ENCODE measurements at regions not wholly inside any gene's neighbourhood (a gene's known extent, or its start where the extent isn't known, plus 50 kb on each side); places are given as distances from the start of the nearest gene placed in this dataset.
"Not testable (repeated sequence)": the region's sequence is repeated elsewhere in the genome, so short reads cannot be mapped to it uniquely, and the experiment has no call there.

GRCh38 chr20:60789399-60789798, 462.7 kb upstream of the CDH4 start:
- no peak overlapping the region for H3K4me3 ChIP-seq (ENCODE audit: low read depth, low read length)
- in situ Hi-C loops (cut with HindIII; ENCODE audit: low pct_ligation_motif_present, low sequenced_read_pairs) = no loop called here
- no peak overlapping the region for H3K27ac ChIP-seq
- no peak for DNase-seq
- no peak for TF ChIP-seq CTCF (IDR thresholded peaks at IDR 0.05; ENCODE audit: low read depth, low read length, missing control alignments)
- H3K36me3 ChIP-seq (replicated peaks) = no peaks in the 10 kb centered on the region
- no peaks in the 10 kb centered on the region for H3K27me3 ChIP-seq (replicated peaks)

- in situ Hi-C loops (cut with HindIII; ENCODE audit: low pct_ligation_motif_present, low sequenced_read_pairs); H3K27ac ChIP-seq: not testable (repeated sequence)
Observed at GRCh38 chr20:60790339-60790738, 461.7 kb upstream of the CDH4 start.

GRCh38 chr20:60791823-60792222, 460.2 kb upstream of the CDH4 start:
- no peak overlapping the region for H3K27ac ChIP-seq
- in situ Hi-C loops (cut with HindIII; ENCODE audit: low pct_ligation_motif_present, low sequenced_read_pairs) = no loop called here
- DNase-seq = no peak
- H3K27me3 ChIP-seq (replicated peaks) = no peaks in the 10 kb centered on the region
- H3K4me3 ChIP-seq (ENCODE audit: low read depth, low read length) = no peak overlapping the region
- TF ChIP-seq CTCF (IDR thresholded peaks at IDR 0.05; ENCODE audit: low read depth, low read length, missing control alignments) = no peak
- H3K36me3 ChIP-seq (replicated peaks) = no peaks in the 10 kb centered on the region

More at GRCh38 chr20:60790339-60790738, 461.7 kb upstream of the CDH4 start:
- not testable (repeated sequence) for H3K36me3 ChIP-seq (replicated peaks); H3K27me3 ChIP-seq (replicated peaks); H3K4me3 ChIP-seq (ENCODE audit: low read depth, low read length); DNase-seq

- no peak for DNase-seq
- Histone ChIP-seq H3K27me3 (replicated peaks) (no peaks in the 10 kb centered on the region), H3K36me3 (replicated peaks) (no peaks in the 10 kb centered on the region), H3K4me3 (ENCODE audit: low read depth, low read length) (no peak overlapping the region), H3K27ac (no peak overlapping the region)
- in situ Hi-C loops (cut with HindIII; ENCODE audit: low pct_ligation_motif_present, low sequenced_read_pairs) = no loop called here
- TF ChIP-seq CTCF (IDR thresholded peaks at IDR 0.05; ENCODE audit: low read depth, low read length, missing control alignments) = no peak
Observed at GRCh38 chr20:60792941-60793340, 459.1 kb upstream of the CDH4 start.

GRCh38 chr20:60794674-60795073, 457.4 kb upstream of the CDH4 start:
- no peak for TF ChIP-seq CTCF (IDR thresholded peaks at IDR 0.05; ENCODE audit: low read depth, low read length, missing control alignments)
- Histone ChIP-seq H3K36me3 (replicated peaks) (no peaks in the 10 kb centered on the region), H3K4me3 (ENCODE audit: low read depth, low read length) (no peak overlapping the region), H3K27ac (no peak overlapping the region), H3K27me3 (replicated peaks) (no peaks in the 10 kb centered on the region)
- no peak for DNase-seq
- in situ Hi-C loops (cut with HindIII; ENCODE audit: low pct_ligation_motif_present, low sequenced_read_pairs) = no loop called here

GRCh38 chr20:60795651-60796050, 456.4 kb upstream of the CDH4 start:
- in situ Hi-C loops (cut with HindIII; ENCODE audit: low pct_ligation_motif_present, low sequenced_read_pairs) = no loop called here
- TF ChIP-seq CTCF (IDR thresholded peaks at IDR 0.05; ENCODE audit: low read depth, low read length, missing control alignments) = no peak
- Histone ChIP-seq H3K27me3 (replicated peaks) (no peaks in the 10 kb centered on the region), H3K27ac (no peak overlapping the region), H3K36me3 (replicated peaks) (no peaks in the 10 kb centered on the region), H3K4me3 (ENCODE audit: low read depth, low read length) (no peak overlapping the region)
- DNase-seq = no peak
